ENCODE measurements at regions not wholly inside any gene's neighbourhood (a gene's known extent, or its start where the extent isn't known, plus 50 kb on each side); places are given as distances from the start of the nearest gene placed in this dataset.
"Not testable (repeated sequence)": the region's sequence is repeated elsewhere in the genome, so short reads cannot be mapped to it uniquely, and the experiment has no call there.

DNA sequence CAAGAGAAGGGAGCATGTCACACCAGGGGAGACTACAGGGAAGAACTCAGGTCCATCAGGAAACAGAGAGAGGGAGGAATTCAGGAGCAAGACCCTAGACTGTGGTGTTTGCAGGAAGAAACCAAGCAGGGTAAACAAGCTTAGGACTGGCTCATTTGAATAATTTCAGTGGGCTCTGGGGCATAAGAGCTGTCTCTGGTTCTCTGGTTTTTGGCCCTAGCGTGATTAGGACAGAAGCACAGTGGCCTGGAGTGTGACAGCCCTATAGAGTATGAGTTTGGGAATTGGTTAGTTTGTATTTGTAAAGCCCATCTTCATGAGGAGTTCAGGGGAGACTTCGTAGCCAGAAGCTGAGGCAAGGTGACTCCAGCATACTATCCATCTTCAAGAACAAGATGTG lies 504.4 kb upstream of the TPTE start:
- DNase-seq: not testable (repeated sequence)

DNA sequence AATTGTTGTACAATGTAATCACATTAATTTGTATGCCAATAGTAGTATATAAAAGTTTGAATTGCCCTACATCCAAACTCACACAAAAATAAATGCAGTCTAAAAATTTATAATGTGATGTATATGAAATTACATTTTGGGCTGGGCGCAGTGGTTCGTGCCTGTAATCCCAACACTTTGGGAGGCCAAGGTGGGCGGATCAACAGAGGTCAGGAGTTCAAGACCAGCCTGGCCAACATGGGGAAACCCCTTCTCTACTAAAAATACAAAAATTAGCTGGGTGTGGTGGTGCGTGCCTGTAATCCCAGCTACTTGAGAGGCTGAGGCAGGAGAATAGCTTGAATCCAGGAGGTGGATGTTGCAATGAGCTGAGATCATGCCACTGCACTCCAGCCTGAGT lies 503.6 kb upstream of the TPTE start:
- not testable (repeated sequence) for DNase-seq

DNA sequence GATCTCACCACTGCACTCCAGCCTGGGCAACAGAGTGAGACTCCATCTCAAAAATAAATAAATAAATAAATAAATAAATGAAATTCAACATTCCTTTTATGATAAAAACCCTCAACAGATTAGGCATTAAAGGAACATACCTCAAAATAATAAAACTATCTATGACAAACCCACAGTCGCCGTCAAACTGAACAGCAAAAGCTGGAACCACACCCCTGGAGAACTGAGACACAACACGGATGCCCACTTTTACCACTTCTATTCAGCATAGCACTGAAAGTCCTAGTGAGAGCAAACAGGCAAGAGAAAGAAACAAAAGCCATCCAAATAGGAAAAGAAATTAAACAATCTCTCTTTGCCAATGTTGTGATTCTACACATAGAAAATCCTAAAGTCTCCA lies 499.9 kb upstream of the TPTE start:
- DNase-seq: not testable (repeated sequence)

DNA sequence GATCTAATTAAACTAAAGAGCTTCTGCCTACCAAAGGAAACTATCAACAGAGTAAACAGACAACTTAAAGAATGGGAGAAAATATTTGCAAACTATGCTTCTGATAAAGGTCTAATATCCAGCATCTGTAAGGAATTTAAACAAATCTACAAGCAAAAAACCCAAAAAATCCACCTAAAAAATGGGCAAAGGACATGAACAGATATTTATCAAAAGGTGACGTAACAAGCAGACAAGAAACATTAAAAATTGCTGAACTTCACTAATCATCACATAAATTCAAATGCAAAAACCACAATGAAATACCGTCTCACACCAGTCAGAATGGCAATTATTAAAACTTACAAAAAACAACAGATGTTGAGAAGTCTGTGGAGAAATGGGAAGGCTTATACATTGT lies 498.6 kb upstream of the TPTE start:
- not testable (repeated sequence) for DNase-seq
